ENCODE measurements at regions not wholly inside any gene's neighbourhood (a gene's known extent, or its start where the extent isn't known, plus 50 kb on each side); places are given as distances from the start of the nearest gene placed in this dataset.

DNA sequence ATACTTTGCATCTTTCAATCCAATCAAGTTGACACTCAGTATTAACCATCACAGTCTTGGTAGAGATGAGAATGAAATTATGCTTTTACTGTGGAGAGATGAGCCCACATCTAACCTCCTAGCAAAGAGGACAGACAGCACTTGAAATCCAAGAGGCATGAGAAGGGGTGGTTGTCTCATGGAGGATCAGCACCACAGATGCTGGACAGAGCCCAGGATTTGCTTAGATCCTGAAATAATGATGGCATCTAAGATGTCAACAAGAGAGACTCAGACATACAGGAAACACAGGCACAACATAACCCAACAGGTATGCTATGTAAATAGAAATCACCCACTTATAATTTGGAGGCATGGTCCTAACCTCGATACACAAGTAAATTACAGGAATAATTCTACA, 74.3 kb upstream of the VCX2 start:
- TF ChIP-seq CBX2 (IDR thresholded peaks at IDR 0.05; ENCODE audit: borderline replicate concordance, low read depth) (no peak), HOXA7 (CRISPR knock-in tag; IDR thresholded peaks at IDR 0.05) (no peak), CEBPB (IDR thresholded peaks at IDR 0.05) (no peak), TFCP2L1 (CRISPR knock-in tag; IDR thresholded peaks at IDR 0.05) (no peak), POLR2A (IDR thresholded peaks at IDR 0.05; ENCODE audit: low read length) (no peak)
- TF ChIP-seq, protein P1, sequence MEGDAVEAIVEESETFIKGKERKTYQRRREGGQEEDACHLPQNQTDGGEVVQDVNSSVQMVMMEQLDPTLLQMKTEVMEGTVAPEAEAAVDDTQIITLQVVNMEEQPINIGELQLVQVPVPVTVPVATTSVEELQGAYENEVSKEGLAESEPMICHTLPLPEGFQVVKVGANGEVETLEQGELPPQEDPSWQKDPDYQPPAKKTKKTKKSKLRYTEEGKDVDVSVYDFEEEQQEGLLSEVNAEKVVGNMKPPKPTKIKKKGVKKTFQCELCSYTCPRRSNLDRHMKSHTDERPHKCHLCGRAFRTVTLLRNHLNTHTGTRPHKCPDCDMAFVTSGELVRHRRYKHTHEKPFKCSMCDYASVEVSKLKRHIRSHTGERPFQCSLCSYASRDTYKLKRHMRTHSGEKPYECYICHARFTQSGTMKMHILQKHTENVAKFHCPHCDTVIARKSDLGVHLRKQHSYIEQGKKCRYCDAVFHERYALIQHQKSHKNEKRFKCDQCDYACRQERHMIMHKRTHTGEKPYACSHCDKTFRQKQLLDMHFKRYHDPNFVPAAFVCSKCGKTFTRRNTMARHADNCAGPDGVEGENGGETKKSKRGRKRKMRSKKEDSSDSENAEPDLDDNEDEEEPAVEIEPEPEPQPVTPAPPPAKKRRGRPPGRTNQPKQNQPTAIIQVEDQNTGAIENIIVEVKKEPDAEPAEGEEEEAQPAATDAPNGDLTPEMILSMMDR (IDR thresholded peaks at IDR 0.05), result no peak

Data from A549 (cell line).